HCT116 (cell line): ENCODE measurements at regions not wholly inside any gene's neighbourhood (a gene's known extent, or its start where the extent isn't known, plus 50 kb on each side); places are given as distances from the start of the nearest gene placed in this dataset.

Experiments
- EGR1 ChIP-seq: IDR thresholded peaks from 2 replicates; pipeline ENCODE4 v1.6.1; 2012; ENCODE audit warnings: low read depth
- EZH2 ChIP-seq: fragments of 200-600 bp; sonication (generic); IDR thresholded peaks from 2 replicates; pipeline ENCODE4 v1.6.1; 2017; ENCODE audit warnings: antibody characterized with exemption, mixed run types
- EZH2phosphoT487 ChIP-seq: fragments of 200-600 bp; IDR thresholded peaks from 2 replicates; pipeline ENCODE4 v1.6.1; 2018; ENCODE audit warnings: antibody characterized with exemption, borderline replicate concordance
- POLR2A ChIP-seq: IDR thresholded peaks from 2 replicates; pipeline ENCODE4 v1.7.0; 2011; ENCODE audit warnings: borderline replicate concordance; ENCODE audit not compliant: insufficient read depth, insufficient read length; ENCODE audit errors: extremely low read depth
- POLR2AphosphoS5 ChIP-seq: IDR thresholded peaks from 2 replicates; pipeline ENCODE4 v1.6.1; 2011; ENCODE audit warnings: mild to moderate bottlenecking, low read depth, low read length, moderate library complexity
- SP1 ChIP-seq: IDR thresholded peaks from 2 replicates; pipeline ENCODE4 v1.6.1; 2012; ENCODE audit warnings: low read depth
- ZNF274 ChIP-seq: fragments of 200-500 bp; sonication (Bioruptor generic); IDR thresholded peaks from 2 replicates; pipeline ENCODE4 v1.6.1; 2014; ENCODE audit warnings: mild to moderate bottlenecking, low read depth, low read length, inconsistent platforms
- TF ChIP-seq, protein P1 (sequence below), 3 experiments: fragments of 200-600 bp in 1 of 3; sonication (generic) in 1 of 3; IDR thresholded peaks in 2 of 3; conservative IDR thresholded peaks in 1 of 3; 2 replicates each; pipeline ENCODE4 v1.5.1; 2012 to 2017; ENCODE audit warnings: low read depth in 2 of 3, low read length in 2 of 3, antibody characterized with exemption in 1 of 3, borderline replicate concordance in 1 of 3, control low read depth in 1 of 3, mild to moderate bottlenecking in 1 of 3, mixed read lengths in 1 of 3, mixed run types in 1 of 3, moderate library complexity in 1 of 3; ENCODE audit not compliant: insufficient read depth in 1 of 3
- TF ChIP-seq, protein P2 (sequence below): IDR thresholded peaks from 2 replicates; pipeline ENCODE4 v1.6.1; 2012
- TF ChIP-seq, protein P3 (sequence below): IDR thresholded peaks from 2 replicates; pipeline ENCODE4 v1.6.1; 2012; ENCODE audit warnings: low read depth

DNA sequence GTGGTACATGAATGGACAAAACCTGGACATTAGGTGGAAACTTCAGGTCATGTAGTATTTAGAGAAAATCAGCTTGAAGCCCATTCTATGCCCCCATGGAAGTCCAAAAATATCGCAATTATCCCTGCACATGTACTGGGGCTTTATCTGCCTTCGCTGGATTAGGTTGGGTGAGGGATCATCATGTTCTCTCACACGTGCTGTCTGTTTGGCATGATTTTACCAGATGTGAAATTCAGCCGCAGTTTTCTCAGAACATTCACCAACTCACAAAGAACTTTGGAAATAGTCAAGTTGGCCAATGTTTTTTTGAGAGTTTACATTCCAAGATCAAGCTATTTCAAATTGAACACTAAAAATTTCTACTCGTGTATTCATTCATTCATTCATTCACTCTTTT is 459.8 kb upstream of the CITED2 start:
- TF ChIP-seq, protein P1, sequence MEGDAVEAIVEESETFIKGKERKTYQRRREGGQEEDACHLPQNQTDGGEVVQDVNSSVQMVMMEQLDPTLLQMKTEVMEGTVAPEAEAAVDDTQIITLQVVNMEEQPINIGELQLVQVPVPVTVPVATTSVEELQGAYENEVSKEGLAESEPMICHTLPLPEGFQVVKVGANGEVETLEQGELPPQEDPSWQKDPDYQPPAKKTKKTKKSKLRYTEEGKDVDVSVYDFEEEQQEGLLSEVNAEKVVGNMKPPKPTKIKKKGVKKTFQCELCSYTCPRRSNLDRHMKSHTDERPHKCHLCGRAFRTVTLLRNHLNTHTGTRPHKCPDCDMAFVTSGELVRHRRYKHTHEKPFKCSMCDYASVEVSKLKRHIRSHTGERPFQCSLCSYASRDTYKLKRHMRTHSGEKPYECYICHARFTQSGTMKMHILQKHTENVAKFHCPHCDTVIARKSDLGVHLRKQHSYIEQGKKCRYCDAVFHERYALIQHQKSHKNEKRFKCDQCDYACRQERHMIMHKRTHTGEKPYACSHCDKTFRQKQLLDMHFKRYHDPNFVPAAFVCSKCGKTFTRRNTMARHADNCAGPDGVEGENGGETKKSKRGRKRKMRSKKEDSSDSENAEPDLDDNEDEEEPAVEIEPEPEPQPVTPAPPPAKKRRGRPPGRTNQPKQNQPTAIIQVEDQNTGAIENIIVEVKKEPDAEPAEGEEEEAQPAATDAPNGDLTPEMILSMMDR (IDR thresholded peaks at IDR 0.05 in 2 of 3, conservative IDR thresholded peaks at IDR 0.05 in 1 of 3; ENCODE audit: borderline replicate concordance in 1 of 3, insufficient read depth in 1 of 3, low read depth in 2 of 3, low read length in 2 of 3) = no peak
- TF ChIP-seq POLR2A (no peak), EZH2phosphoT487 (no peak), POLR2AphosphoS5 (no peak), EZH2 (no peak), EGR1 (no peak), SP1 (no peak), ZNF274 (no peak)
- TF ChIP-seq, protein P2, sequence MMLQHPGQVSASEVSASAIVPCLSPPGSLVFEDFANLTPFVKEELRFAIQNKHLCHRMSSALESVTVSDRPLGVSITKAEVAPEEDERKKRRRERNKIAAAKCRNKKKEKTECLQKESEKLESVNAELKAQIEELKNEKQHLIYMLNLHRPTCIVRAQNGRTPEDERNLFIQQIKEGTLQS = no peak
- TF ChIP-seq, protein P3, sequence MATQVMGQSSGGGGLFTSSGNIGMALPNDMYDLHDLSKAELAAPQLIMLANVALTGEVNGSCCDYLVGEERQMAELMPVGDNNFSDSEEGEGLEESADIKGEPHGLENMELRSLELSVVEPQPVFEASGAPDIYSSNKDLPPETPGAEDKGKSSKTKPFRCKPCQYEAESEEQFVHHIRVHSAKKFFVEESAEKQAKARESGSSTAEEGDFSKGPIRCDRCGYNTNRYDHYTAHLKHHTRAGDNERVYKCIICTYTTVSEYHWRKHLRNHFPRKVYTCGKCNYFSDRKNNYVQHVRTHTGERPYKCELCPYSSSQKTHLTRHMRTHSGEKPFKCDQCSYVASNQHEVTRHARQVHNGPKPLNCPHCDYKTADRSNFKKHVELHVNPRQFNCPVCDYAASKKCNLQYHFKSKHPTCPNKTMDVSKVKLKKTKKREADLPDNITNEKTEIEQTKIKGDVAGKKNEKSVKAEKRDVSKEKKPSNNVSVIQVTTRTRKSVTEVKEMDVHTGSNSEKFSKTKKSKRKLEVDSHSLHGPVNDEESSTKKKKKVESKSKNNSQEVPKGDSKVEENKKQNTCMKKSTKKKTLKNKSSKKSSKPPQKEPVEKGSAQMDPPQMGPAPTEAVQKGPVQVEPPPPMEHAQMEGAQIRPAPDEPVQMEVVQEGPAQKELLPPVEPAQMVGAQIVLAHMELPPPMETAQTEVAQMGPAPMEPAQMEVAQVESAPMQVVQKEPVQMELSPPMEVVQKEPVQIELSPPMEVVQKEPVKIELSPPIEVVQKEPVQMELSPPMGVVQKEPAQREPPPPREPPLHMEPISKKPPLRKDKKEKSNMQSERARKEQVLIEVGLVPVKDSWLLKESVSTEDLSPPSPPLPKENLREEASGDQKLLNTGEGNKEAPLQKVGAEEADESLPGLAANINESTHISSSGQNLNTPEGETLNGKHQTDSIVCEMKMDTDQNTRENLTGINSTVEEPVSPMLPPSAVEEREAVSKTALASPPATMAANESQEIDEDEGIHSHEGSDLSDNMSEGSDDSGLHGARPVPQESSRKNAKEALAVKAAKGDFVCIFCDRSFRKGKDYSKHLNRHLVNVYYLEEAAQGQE = no peak
